ENCODE measurements at regions not wholly inside any gene's neighbourhood (a gene's known extent, or its start where the extent isn't known, plus 50 kb on each side); places are given as distances from the start of the nearest gene placed in this dataset.

GRCh38 chr7:22001345-22002004 is 55.8 kb upstream of the CDCA7L start:
- TF ChIP-seq CTCF (conservative IDR thresholded peaks at IDR 0.05; ENCODE audit: low read depth in 2 of 2) (peak; percentile 79 to 83), EZH2phosphoT487 (IDR thresholded peaks at IDR 0.05; ENCODE audit: unreplicated experiment) (no peak), JUNB (IDR thresholded peaks at IDR 0.05; ENCODE audit: unreplicated experiment) (no peak), EZH2 (IDR thresholded peaks at IDR 0.05; ENCODE audit: low read depth, unreplicated experiment) (no peak), ZNF331 (CRISPR knock-in tag; IDR thresholded peaks at IDR 0.05; ENCODE audit: low read depth) (no peak), POLR2AphosphoS5 (IDR thresholded peaks at IDR 0.05; ENCODE audit: low read depth) (no peak), NANOG (IDR thresholded peaks at IDR 0.05; ENCODE audit: borderline replicate concordance) (no peak)

Measured in GM23338 (cell line).